DMS53 (cell line): ENCODE measurements at regions not wholly inside any gene's neighbourhood (a gene's known extent, or its start where the extent isn't known, plus 50 kb on each side); places are given as distances from the start of the nearest gene placed in this dataset.
A peak's percentile ranks its signal among the peaks of the same experiment; 100 is the strongest.
"Not testable (repeated sequence)": the region's sequence is repeated elsewhere in the genome, so short reads cannot be mapped to it uniquely, and the experiment has no call there.

Experiments
- DNase-seq: peaks from one replicate; lab custom pipeline; 2025; lab: John Stamatoyannopoulos, UW

DNA sequence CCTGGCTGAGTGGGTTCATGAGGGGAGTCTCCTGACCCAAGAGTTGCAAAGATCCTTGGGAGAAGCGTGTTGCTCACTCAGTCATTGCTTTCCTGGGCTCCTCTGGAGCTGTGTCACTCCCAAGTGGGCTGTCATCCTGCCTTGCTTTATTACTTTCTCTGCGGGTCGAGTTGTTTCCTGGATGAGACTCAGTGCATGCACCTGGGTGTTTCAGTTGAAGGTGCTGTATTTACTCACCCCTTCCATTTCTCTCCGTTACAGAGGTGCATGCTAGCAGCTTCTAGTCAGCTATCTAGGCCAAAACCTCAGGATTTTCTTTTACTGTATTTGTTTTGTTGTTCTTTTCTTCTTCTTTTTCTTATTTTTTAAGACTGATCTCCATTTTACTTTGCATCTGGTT lies 785.5 kb upstream of the EDIL3 start:
- no peak for DNase-seq

DNA sequence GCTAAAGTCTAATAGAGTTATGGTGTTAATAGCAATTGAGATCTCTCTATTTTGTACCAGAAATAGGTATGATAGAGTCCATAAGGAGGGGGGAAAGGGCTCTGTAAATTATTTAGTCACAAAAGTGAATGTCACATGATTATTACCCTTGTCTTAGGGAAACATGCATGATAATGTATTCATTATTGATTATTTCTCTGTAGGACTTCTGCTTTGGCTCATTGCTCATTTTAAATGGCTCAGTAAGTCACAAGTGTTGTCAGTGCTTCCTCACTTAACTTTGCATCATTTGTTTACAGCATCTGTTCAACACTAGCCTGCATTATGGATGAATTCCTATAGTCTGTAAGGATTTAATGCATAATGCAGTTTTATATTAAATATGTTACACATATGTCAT lies 788.8 kb upstream of the EDIL3 start:
- no peak for DNase-seq

GRCh38 chr5:85182344-85182743 lies 797.7 kb upstream of the EDIL3 start:
- DNase-seq, result no peak

GRCh38 chr5:85204289-85204688 lies 819.6 kb upstream of the EDIL3 start:
- DNase-seq, result no peak

DNA sequence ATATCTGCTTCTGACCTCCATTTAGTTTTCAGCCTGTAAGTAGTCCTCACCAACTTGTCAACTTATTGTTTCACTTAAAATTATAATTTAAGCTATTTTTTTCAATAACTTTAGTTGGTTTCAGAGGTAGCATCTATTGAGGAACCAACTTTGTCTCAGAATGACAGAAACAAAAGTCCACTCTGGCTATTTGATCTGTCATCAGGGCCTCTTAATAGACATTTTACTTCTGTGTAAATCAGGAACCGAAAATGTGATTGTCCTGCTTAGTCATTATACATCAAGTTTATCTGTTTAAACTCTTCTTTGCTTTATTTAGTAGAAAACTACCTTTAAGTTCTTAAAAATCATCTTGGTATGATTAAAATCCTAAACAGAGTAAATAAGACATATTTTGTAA lies 820.8 kb upstream of the EDIL3 start:
- no peak for DNase-seq

DNA sequence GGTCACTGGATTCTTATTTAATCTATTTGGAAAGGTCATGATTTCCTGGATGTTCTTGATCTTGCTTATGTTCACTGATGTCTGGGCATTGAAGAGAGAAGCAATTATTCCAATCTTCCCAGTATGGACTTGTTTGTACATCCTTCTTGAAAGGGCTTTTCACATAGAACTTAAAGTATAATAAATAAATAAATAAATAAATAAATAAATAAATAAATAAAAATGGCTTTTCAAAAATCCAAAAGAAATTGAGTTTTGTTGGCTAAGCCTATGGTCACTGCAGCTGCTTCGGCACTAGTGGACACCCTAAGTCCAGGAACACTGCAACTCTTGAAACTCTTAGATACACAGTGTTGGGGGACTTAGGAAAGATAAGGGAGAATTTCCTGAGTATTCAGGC lies 840.7 kb upstream of the EDIL3 start:
- DNase-seq, result no peak

DNA sequence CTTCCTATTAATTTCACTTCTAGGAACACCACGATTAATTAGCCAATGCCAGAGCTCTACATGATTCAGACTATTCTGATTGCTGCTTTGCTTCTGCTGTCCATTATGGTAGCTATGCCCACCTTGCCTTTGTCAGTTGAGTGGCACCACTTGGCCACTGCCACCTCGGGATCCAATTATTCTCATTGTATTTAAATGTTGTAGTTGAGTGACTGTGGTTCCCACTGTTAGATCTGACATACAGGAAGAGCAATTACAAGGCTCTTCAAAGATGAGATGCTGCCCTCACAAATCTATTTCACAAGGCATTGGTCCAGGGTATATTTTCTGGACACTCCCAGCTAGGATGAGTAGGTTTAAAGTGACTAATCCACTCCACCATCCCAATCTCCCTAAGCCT lies 864.5 kb upstream of the EDIL3 start:
- DNase-seq, result no peak

DNA sequence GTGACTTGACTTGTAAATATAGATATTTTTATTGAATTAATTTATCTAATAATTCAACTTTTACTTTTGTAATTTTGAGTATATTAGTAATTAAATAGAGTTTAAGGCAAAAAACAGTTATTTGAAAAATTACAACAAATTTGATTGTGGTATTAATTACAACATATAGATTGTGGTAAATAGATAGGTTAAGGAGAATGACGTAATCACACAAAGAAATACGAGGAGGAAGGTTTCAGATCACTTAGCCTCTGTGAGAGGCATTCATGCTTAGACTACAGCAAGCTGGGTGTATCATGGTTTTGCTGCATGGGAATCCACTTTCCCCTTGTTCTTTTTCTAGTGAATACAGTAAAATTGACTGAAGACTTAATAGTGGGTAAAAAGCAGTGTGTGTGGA lies 878.4 kb upstream of the EDIL3 start:
- DNase-seq, result no peak

GRCh38 chr5:85266692-85267091 lies 882.0 kb upstream of the EDIL3 start:
- no peak for DNase-seq

DNA sequence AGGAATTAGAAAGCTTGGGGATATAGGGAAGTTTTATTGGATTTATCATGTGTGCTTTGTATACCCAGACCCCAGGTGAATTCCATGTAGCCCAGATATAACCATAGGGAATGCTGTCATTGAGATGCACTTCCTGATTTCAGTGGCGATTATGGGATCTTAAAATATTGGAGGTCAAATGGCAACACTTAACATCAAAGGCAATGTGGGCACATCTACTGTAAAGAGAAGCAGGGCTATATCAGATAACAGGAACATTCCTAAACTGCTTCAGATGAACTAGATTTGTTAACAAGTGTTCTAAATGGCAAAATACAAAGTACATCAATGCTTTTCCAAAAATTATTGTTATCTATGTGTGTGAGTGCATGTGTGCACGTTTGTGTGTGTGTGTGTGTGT lies 883.5 kb upstream of the EDIL3 start:
- no peak for DNase-seq

DNA sequence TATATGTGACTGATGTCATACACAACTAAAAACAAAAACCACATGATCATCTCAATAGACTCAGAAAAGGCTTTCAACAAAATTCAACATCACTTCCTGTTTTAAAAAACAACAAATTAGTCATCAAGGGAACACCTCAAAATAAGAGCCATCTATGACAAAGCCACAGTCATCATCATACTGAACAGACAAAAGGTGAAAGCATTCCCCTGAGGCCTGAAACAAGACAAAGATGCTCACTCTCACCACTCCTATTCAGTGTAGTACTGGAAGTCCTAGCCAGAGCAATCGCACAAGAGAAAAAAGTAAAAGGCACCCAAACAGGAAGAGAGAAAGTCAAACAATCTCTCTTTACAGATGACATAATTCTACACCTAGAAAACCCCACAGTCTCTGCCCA lies 893.5 kb upstream of the EDIL3 start:
- DNase-seq, result peak; percentile 60

GRCh38 chr5:85288914-85289313 lies 904.2 kb upstream of the EDIL3 start:
- DNase-seq, result no peak

- DNase-seq, result peak; percentile 76
Measured at GRCh38 chr5:85293145-85293785, 908.6 kb upstream of the EDIL3 start.

DNA sequence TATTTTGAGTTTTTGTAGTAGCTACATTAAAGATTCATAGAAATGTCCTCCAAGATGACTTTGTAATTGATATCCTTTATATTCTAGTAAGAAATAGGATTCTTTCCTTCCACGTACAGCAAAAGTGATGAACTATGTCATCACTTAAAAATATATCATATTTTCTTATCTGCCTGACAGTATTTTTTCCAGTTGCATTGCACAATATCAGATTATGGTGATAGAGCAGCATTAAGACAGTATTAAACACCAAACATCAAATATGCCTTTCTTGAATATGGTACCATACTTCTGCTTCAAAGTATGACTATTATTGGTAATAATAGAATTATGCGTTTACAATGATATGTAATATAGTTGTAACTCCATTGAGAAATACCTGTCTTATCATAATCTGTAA lies 919.8 kb upstream of the EDIL3 start:
- DNase-seq, result no peak

DNA sequence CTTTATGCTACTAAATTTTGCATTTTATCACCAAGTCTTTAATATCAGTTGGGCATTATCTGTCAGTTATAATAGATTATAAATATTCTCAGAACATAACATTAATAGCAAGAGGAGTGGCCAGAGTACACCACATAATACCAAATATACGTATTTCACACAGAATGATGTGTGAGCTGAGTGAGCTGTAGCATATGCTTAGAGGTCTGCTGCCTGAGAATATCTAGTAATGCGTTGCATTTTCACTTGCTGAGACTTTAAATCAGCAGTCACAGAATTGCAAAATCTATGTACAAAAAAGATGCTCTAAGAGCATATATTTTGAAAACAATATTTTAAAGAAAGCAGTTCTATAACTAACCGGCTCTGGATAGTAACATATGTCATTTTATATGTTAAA lies 921.1 kb upstream of the EDIL3 start:
- DNase-seq, result no peak

GRCh38 chr5:85311536-85311935 lies 926.9 kb upstream of the EDIL3 start:
- no peak for DNase-seq

DNA sequence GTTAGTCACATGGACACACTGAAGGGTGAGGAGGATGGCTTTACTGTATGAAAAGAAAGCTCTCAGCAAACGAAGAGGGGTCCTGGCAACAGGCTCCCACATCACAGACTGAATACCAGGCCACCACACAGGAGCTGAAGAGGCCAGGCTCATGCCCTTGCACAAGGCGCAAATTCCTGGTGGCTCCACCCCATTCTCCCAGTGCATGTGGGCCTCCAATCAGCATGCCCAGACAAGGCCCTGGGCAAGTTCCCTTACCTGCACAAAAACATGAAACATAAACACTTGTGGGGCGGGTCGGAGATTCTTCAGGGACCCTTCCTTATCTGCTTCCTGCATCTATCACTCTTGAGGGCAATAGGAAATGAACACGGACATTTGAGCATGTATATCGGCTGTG lies 935.8 kb upstream of the EDIL3 start:
- DNase-seq, result no peak

DNA sequence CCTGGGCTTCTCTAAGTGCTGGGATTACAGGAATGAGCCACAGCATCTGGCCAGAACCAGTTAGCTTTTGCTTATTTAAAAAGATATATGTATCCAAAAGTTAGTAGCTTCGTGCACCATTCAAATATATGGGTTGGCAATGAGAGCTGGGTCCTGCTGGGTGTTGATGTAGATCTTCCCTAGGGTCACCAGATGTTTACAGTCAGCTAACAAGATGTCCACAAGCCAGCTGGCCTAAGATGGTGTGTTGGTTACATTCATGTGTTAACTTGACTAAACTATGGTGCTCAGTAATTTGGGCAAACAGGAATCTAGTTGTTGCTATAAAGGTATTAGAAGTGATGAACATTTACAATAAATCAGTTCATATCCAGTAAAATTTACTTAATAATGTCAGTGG lies 948.6 kb upstream of the EDIL3 start:
- DNase-seq, result no peak

- no peak for DNase-seq
Measured at GRCh38 chr5:85337435-85337834, 952.8 kb upstream of the EDIL3 start.

GRCh38 chr5:85340790-85341189 lies 956.1 kb upstream of the EDIL3 start:
- DNase-seq, result no peak

DNA sequence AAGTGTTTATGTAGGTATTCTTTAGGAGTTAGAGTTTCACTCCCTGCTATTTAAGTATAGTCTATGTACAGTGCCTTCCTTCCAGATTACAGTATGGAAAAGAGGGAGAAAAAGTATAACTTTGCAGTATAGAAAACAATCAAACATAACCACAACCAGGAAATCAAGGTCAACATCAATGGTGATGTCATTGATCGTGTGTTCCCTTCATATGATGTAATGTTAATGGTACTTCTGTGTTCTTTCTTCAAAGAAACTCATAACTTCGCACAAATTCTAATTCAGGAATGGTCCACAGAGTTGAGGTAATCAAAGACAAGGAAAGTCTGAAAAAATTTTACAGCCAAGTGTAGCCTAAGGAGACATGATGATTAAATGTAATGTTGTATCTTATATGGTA lies 961.1 kb upstream of the EDIL3 start:
- DNase-seq, result peak; percentile 4

DNA sequence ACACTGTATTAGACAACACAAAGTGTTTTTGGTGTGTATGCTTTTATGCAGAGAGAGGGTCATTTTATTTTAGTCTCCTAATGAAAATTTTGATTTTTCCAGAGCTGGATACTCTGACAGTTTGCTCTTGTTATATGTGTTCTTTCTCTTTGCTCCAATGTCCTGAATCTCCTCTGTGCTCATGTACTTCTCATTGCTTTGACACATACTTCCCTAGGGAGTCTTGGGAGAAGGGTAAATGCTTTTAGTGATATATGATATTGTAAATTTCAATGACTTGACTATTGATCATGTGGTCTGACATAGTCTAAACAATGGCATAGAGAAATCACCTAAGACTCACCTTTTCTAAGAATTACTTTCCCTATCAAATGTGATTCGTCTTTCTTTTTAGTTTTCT lies 972.6 kb upstream of the EDIL3 start:
- DNase-seq, result no peak

DNA sequence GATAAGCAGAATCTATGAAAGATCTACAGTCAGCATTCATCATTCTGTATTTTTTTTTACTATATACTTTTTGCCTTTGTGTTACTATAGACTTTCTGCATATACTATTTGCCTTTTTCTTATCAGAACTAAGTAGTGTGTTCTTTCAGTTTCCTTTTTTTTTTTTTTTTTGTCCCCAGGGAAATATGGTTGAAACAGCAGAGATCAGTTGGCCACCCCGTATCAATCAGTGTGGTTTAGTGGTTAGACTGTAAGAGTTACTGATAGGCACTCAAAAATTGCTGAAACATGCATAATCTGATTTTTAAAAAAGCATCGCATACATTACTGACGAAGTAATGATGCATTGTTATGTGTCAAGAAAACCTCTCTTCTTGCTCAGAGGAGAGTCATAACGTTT lies 990.8 kb upstream of the EDIL3 start:
- no peak for DNase-seq

GRCh38 chr5:85388770-85389169 lies 1004.1 kb upstream of the EDIL3 start:
- DNase-seq, result no peak

GRCh38 chr5:85392309-85392708 lies 1007.6 kb upstream of the EDIL3 start:
- not testable (repeated sequence) for DNase-seq
